Kidney (tissue), 13 donors: ENCODE measurements at regions not wholly inside any gene's neighbourhood (a gene's known extent, or its start where the extent isn't known, plus 50 kb on each side); places are given as distances from the start of the nearest gene placed in this dataset.

Experiments
- DNase-seq, 5 donors: peaks; one replicate each; pipeline ENCODE4 v3.0.0-alpha.2; 2013 to 2020
- FAIRE-seq: peaks from 2 replicates; lab custom pipeline; 2012; peaks lifted over from hg19 to GRCh38; lab: Jason Lieb, UNC
- H3K27ac ChIP-seq, 2 donors: one replicate each; pipeline ENCODE4 v1.7.0; 2013; ENCODE audit warnings: low read depth in 2 of 2, low read length in 2 of 2, inconsistent platforms in 1 of 2
- H3K27me3 ChIP-seq: one replicate; pipeline ENCODE4 v1.7.1; 2013; ENCODE audit warnings: low read length, inconsistent platforms; ENCODE audit not compliant: control insufficient read depth, insufficient read depth
- H3K36me3 ChIP-seq, 3 donors: one replicate each; pipeline versions ENCODE4 v1.7.0 to v1.7.1; 2013; ENCODE audit warnings: low read length in 3 of 3, control low read depth in 1 of 3, inconsistent platforms in 1 of 3; ENCODE audit not compliant: insufficient read depth in 3 of 3, control insufficient read depth in 2 of 3
- H3K4me1 ChIP-seq, 3 donors: one replicate each; pipeline versions ENCODE4 v1.7.0 to v1.7.1; 2013; ENCODE audit warnings: low read length in 3 of 3, inconsistent platforms in 1 of 3, low read depth in 1 of 3; ENCODE audit not compliant: control insufficient read depth in 2 of 3, insufficient read depth in 2 of 3
- H3K4me3 ChIP-seq, 3 donors: one replicate each; pipeline versions ENCODE4 v1.7.0 to v1.8.1; 2013; ENCODE audit warnings: low read length in 3 of 3, control low read depth in 1 of 3, inconsistent platforms in 1 of 3
- H3K9ac ChIP-seq, 3 donors: one replicate each; pipeline versions ENCODE4 v1.7.0 to v1.7.1; 2013; ENCODE audit warnings: low read length in 3 of 3, control low read depth in 1 of 3, inconsistent platforms in 1 of 3
- H3K9me3 ChIP-seq, 3 donors: one replicate each; pipeline versions ENCODE4 v1.7.0 to v1.7.1; 2013; ENCODE audit warnings: low read length in 3 of 3, control low read depth in 1 of 3, inconsistent platforms in 1 of 3; ENCODE audit not compliant: control insufficient read depth in 2 of 3, insufficient read depth in 1 of 3
- intact Hi-C: fragments of 100-400 bp; cut with DNase I; formaldehyde crosslinking; loops from one replicate; pipeline ENCODE4 v1.11.1; 2022
- TF ChIP-seq, protein P1 (sequence below): IDR thresholded peaks from 3 replicates; pipeline ENCODE4 v1.5.1; 2012; ENCODE audit warnings: mild to moderate bottlenecking, moderate library complexity, borderline replicate concordance; ENCODE audit not compliant: insufficient read depth; ENCODE audit errors: extremely low read depth
- donor health status: control.
- donor health status: control.
- donor health status: control.
- donor health status: control.
- donor health status: control.
- donor health status: DM: yes; HTN: yes; CAD: no.
- donor health status: Normal renal cell carcinoma (clear cell type).

DNA sequence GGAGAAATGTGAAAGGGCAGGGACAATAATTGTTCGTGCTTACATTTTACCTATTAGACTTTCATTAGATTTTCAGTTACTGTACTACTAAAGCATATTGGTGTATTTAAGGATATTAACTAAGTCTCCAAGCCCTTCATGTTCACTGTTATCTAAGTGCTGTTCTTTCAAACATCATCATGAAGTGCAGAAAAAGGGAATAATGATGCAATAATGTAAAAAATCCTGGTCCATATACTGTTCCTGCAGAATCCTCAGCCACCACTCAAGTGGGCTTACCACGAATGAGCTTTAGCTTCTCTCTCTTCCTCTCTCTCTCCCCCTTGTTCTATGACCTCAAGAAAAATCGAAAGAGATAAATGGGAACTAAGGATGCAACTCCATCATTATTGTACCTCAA lies 600.7 kb downstream of the UTRN start:
- Histone ChIP-seq H3K9ac (no peak overlapping the region), H3K4me1 (no peaks in the 10 kb centered on the region), H3K9me3 (no peaks in the 10 kb centered on the region), H3K27me3 (no peaks in the 10 kb centered on the region), H3K4me3 (no peak overlapping the region), H3K36me3 (no peaks in the 10 kb centered on the region), H3K27ac (no peak overlapping the region)
- intact Hi-C loops: no loop called here
- no peak for FAIRE-seq
- no peak for DNase-seq
- TF ChIP-seq, protein P1, sequence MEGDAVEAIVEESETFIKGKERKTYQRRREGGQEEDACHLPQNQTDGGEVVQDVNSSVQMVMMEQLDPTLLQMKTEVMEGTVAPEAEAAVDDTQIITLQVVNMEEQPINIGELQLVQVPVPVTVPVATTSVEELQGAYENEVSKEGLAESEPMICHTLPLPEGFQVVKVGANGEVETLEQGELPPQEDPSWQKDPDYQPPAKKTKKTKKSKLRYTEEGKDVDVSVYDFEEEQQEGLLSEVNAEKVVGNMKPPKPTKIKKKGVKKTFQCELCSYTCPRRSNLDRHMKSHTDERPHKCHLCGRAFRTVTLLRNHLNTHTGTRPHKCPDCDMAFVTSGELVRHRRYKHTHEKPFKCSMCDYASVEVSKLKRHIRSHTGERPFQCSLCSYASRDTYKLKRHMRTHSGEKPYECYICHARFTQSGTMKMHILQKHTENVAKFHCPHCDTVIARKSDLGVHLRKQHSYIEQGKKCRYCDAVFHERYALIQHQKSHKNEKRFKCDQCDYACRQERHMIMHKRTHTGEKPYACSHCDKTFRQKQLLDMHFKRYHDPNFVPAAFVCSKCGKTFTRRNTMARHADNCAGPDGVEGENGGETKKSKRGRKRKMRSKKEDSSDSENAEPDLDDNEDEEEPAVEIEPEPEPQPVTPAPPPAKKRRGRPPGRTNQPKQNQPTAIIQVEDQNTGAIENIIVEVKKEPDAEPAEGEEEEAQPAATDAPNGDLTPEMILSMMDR: no peak

DNA sequence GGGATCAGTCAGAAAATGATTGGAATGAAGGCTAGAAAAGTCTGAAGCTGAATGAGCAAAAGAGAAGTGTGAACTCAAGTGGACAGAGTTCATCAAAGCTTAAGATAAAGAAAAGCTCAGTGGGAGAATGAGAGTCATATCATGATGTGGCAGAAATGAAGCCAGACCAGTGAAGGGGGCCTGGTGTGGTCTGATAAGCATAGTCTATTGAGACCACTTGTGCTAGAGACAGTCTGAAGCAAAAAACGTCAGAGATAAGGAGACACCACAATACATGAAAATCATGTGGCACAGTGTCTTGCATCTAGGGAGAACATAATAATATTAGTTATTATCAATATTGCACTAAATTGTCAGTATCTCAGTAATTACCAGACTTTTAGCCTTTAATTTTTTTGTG lies 601.5 kb downstream of the UTRN start:
- no peak for FAIRE-seq
- no peaks in the 10 kb centered on the region for H3K36me3 ChIP-seq
- H3K27me3 ChIP-seq: no peaks in the 10 kb centered on the region
- no peak overlapping the region for H3K4me3 ChIP-seq
- H3K4me1 ChIP-seq: no peaks in the 10 kb centered on the region
- no peaks in the 10 kb centered on the region for H3K9me3 ChIP-seq
- DNase-seq: no peak
- no peak overlapping the region for H3K9ac ChIP-seq
- TF ChIP-seq, protein P1: no peak
- H3K27ac ChIP-seq: no peak overlapping the region
- intact Hi-C loops: no loop called here

DNA sequence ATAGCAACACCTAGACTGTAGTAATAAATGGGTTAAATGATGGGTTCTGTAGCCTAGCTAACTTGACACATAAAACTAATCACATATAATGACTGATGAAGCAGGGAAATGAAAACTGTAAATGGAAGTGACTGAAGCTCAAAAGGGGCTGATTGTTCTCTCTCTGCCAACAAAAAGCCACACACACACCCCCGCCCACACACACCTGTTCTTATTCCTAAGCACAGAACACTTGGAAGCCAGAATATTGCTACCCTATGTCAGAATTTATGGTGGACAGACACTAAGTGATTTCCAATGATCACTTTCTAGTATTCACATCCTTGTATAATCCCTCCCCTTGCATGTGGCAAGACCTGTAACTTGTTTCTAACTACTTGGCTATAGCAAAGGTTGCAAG lies 603.5 kb downstream of the UTRN start:
- H3K4me1 ChIP-seq: no peaks in the 10 kb centered on the region
- no peak overlapping the region for H3K9ac ChIP-seq
- no peak for FAIRE-seq
- H3K4me3 ChIP-seq: no peak overlapping the region
- TF ChIP-seq, protein P1: no peak
- no peak for DNase-seq
- H3K9me3 ChIP-seq: no peaks in the 10 kb centered on the region
- no peaks in the 10 kb centered on the region for H3K36me3 ChIP-seq
- intact Hi-C loops: no loop called here
- H3K27me3 ChIP-seq: no peaks in the 10 kb centered on the region
- no peak overlapping the region for H3K27ac ChIP-seq

- TF ChIP-seq, protein P1: no peak
- Histone ChIP-seq H3K27ac (no peak overlapping the region), H3K4me3 (no peak overlapping the region), H3K36me3 (no peaks in the 10 kb centered on the region), H3K27me3 (no peaks in the 10 kb centered on the region), H3K9me3 (no peaks in the 10 kb centered on the region), H3K9ac (no peak overlapping the region), H3K4me1 (no peaks in the 10 kb centered on the region)
- intact Hi-C loops: no loop called here
- FAIRE-seq (no peak), DNase-seq (no peak)
Observed at GRCh38 chr6:144893680-144894151, 608.6 kb downstream of the UTRN start.
